ENCODE measurements at regions not wholly inside any gene's neighbourhood (a gene's known extent, or its start where the extent isn't known, plus 50 kb on each side); places are given as distances from the start of the nearest gene placed in this dataset.

GRCh38 chr6:76892542-76892941 is 570.7 kb downstream of the HTR1B start:
- Histone ChIP-seq H3K4me1 (ENCODE audit: control insufficient read depth in 1 of 2, low read depth in 2 of 2) (no peaks in the 10 kb centered on the region), H3K36me3 (no peaks in the 10 kb centered on the region), H3K9me3 (no peaks in the 10 kb centered on the region), H3K27ac (no peak overlapping the region), H3K4me3 (no peak overlapping the region), H3K27me3 (replicated peaks; ENCODE audit: insufficient read depth) (no peaks in the 10 kb centered on the region)
- DNase-seq (ENCODE audit: low spot score) (no peak), ATAC-seq (ENCODE audit: insufficient number of reproducible peaks, low FRiP score, low read depth) (no peak)
- TF ChIP-seq CTCF (IDR thresholded peaks at IDR 0.05), result no peak

GRCh38 chr6:76888351-76888750 is 574.9 kb downstream of the HTR1B start:
- DNase-seq (ENCODE audit: low spot score), result no peak
- Histone ChIP-seq H3K36me3 (no peaks in the 10 kb centered on the region), H3K4me3 (no peak overlapping the region), H3K4me1 (ENCODE audit: control insufficient read depth in 1 of 2, low read depth in 2 of 2) (peaks cover 6 to 31% of the 10 kb centered on the region in 2 donors), H3K9me3 (no peaks in the 10 kb centered on the region), H3K27me3 (replicated peaks; ENCODE audit: insufficient read depth) (no peaks in the 10 kb centered on the region), H3K27ac (no peak overlapping the region)
- no peak for TF ChIP-seq CTCF (IDR thresholded peaks at IDR 0.05)
- ATAC-seq (ENCODE audit: insufficient number of reproducible peaks, low FRiP score, low read depth), result no peak

- H3K27me3 ChIP-seq (replicated peaks; ENCODE audit: insufficient read depth), result no peaks in the 10 kb centered on the region
- no peak for TF ChIP-seq CTCF (IDR thresholded peaks at IDR 0.05)
- H3K36me3 ChIP-seq, result no peaks in the 10 kb centered on the region
- H3K9me3 ChIP-seq, result no peaks in the 10 kb centered on the region
- ATAC-seq (ENCODE audit: insufficient number of reproducible peaks, low FRiP score, low read depth) (no peak), DNase-seq (ENCODE audit: low spot score) (no peak)
- H3K4me1 ChIP-seq (ENCODE audit: control insufficient read depth in 1 of 2, low read depth in 2 of 2), result peaks cover 6 to 31% of the 10 kb centered on the region in 2 donors
- H3K4me3 ChIP-seq, result no peak overlapping the region
- no peak overlapping the region for H3K27ac ChIP-seq
Observed at GRCh38 chr6:76886900-76887299, 576.4 kb downstream of the HTR1B start.

- peak; percentile 83 for ATAC-seq (ENCODE audit: insufficient number of reproducible peaks, low FRiP score, low read depth)
- no peaks in the 10 kb centered on the region for H3K27me3 ChIP-seq (replicated peaks; ENCODE audit: insufficient read depth)
- TF ChIP-seq CTCF (IDR thresholded peaks at IDR 0.05), result no peak
- no peak overlapping the region for H3K4me3 ChIP-seq
- H3K27ac ChIP-seq, result peak overlapping the region in 1 of 2 donors; percentile 60
- no peaks in the 10 kb centered on the region for H3K36me3 ChIP-seq
- peaks cover 6 to 31% of the 10 kb centered on the region in 2 donors for H3K4me1 ChIP-seq (ENCODE audit: control insufficient read depth in 1 of 2, low read depth in 2 of 2)
- peak; percentile 2 for DNase-seq (ENCODE audit: low spot score)
- H3K9me3 ChIP-seq, result no peaks in the 10 kb centered on the region
Observed at GRCh38 chr6:76885861-76886301, 577.4 kb downstream of the HTR1B start.

- Histone ChIP-seq H3K4me3 (no peak overlapping the region), H3K27me3 (replicated peaks; ENCODE audit: insufficient read depth) (no peaks in the 10 kb centered on the region), H3K36me3 (no peaks in the 10 kb centered on the region), H3K4me1 (ENCODE audit: control insufficient read depth in 1 of 2, low read depth in 2 of 2) (peaks cover 6 to 23% of the 10 kb centered on the region in 2 donors), H3K9me3 (no peaks in the 10 kb centered on the region), H3K27ac (no peak overlapping the region)
- TF ChIP-seq CTCF (IDR thresholded peaks at IDR 0.05), result no peak
- ATAC-seq (ENCODE audit: insufficient number of reproducible peaks, low FRiP score, low read depth), result no peak
- DNase-seq (ENCODE audit: low spot score), result no peak
Observed at GRCh38 chr6:76881414-76881813, 581.9 kb downstream of the HTR1B start.

All from thoracic aorta (tissue), 2 donors.